GM12892 (cell line): ENCODE measurements at regions not wholly inside any gene's neighbourhood (a gene's known extent, or its start where the extent isn't known, plus 50 kb on each side); places are given as distances from the start of the nearest gene placed in this dataset.

Source experiments
- POLR2A ChIP-seq: IDR thresholded peaks from 2 replicates; pipeline ENCODE4 v1.6.1; 2011; ENCODE audit warnings: low read depth, low read length, control low read depth
- POLR2AphosphoS5 ChIP-seq: IDR thresholded peaks from 2 replicates; pipeline ENCODE4 v1.6.1; 2011; ENCODE audit warnings: low read depth, low read length, control low read depth
- TAF1 ChIP-seq: IDR thresholded peaks from 2 replicates; pipeline ENCODE4 v1.6.1; 2011; ENCODE audit warnings: low read depth, mild to moderate bottlenecking, control low read depth, low read length, borderline replicate concordance

- TF ChIP-seq POLR2AphosphoS5 (no peak), TAF1 (no peak), POLR2A (no peak)
Measured at GRCh38 chr7:109552017-109552416, 982.3 kb downstream of the DNAJB9 start.
